DMS 273 treated with DMSO at 0.1 percent for 48 hours (cell line): ENCODE measurements at regions not wholly inside any gene's neighbourhood (a gene's known extent, or its start where the extent isn't known, plus 50 kb on each side); places are given as distances from the start of the nearest gene placed in this dataset.
"Not testable (repeated sequence)": the region's sequence is repeated elsewhere in the genome, so short reads cannot be mapped to it uniquely, and the experiment has no call there.

Experiments used
- DNase-seq: peaks from one replicate; lab custom pipeline; 2025; lab: John Stamatoyannopoulos, UW

GRCh38 chr4:82077471-82077995, 296.3 kb downstream of the HNRNPD start:
- DNase-seq: not testable (repeated sequence)

- no peak for DNase-seq
Observed at GRCh38 chr4:82076809-82077208, 297.0 kb downstream of the HNRNPD start.

- no peak for DNase-seq
Observed at GRCh38 chr4:82076359-82076758, 297.4 kb downstream of the HNRNPD start.

- DNase-seq: no peak
Observed at GRCh38 chr4:82071951-82072350, 301.8 kb downstream of the HNRNPD start.

GRCh38 chr4:82069883-82070638, 303.7 kb downstream of the HNRNPD start:
- DNase-seq: no peak

- DNase-seq: no peak
Observed at GRCh38 chr4:82063017-82063416, 310.8 kb downstream of the HNRNPD start.

- no peak for DNase-seq
Observed at GRCh38 chr4:82057990-82058544, 315.7 kb downstream of the HNRNPD start.

- no peak for DNase-seq
Observed at GRCh38 chr4:82055156-82055555, 318.6 kb downstream of the HNRNPD start.

- DNase-seq: peak; percentile 22
Observed at GRCh38 chr4:82053396-82053795, 320.4 kb downstream of the HNRNPD start.

- DNase-seq: no peak
Observed at GRCh38 chr4:82050796-82051195, 323.0 kb downstream of the HNRNPD start.

GRCh38 chr4:82049294-82049693, 324.5 kb downstream of the HNRNPD start:
- no peak for DNase-seq

GRCh38 chr4:82047731-82048130, 326.1 kb downstream of the HNRNPD start:
- no peak for DNase-seq

GRCh38 chr4:82046796-82047195, 327.0 kb downstream of the HNRNPD start:
- DNase-seq: no peak

GRCh38 chr4:82045267-82045666, 328.5 kb downstream of the HNRNPD start:
- no peak for DNase-seq

GRCh38 chr4:82044141-82044993, 329.4 kb downstream of the HNRNPD start:
- DNase-seq: no peak

GRCh38 chr4:82043809-82044137, 330.0 kb downstream of the HNRNPD start:
- no peak for DNase-seq

GRCh38 chr4:82043081-82043808, 330.5 kb downstream of the HNRNPD start:
- DNase-seq: no peak

- DNase-seq: no peak
Observed at GRCh38 chr4:82042042-82042441, 331.7 kb downstream of the HNRNPD start.

- no peak for DNase-seq
Observed at GRCh38 chr4:82038936-82039335, 334.9 kb downstream of the HNRNPD start.

- DNase-seq: no peak
Observed at GRCh38 chr4:82036181-82036580, 337.6 kb downstream of the HNRNPD start.

GRCh38 chr4:82034878-82035277, 338.9 kb downstream of the HNRNPD start:
- DNase-seq: no peak

- no peak for DNase-seq
Observed at GRCh38 chr4:82033862-82034261, 339.9 kb downstream of the HNRNPD start.
